GM21723 (cell line): ENCODE measurements at regions not wholly inside any gene's neighbourhood (a gene's known extent, or its start where the extent isn't known, plus 50 kb on each side); places are given as distances from the start of the nearest gene placed in this dataset.
"Not testable (repeated sequence)": the region's sequence is repeated elsewhere in the genome, so short reads cannot be mapped to it uniquely, and the experiment has no call there.

Source experiments
- ATAC-seq: cut with Tn5 transposase; IDR thresholded peaks from one replicate; pipeline ENCODE4 v1.9.1; 2021; ENCODE audit warnings: mild to moderate bottlenecking, moderate library complexity; ENCODE audit not compliant: unreplicated experiment

- no peak for ATAC-seq
Measured at GRCh38 chr2:66109419-66109818, 325.5 kb upstream of the MEIS1 start.

DNA sequence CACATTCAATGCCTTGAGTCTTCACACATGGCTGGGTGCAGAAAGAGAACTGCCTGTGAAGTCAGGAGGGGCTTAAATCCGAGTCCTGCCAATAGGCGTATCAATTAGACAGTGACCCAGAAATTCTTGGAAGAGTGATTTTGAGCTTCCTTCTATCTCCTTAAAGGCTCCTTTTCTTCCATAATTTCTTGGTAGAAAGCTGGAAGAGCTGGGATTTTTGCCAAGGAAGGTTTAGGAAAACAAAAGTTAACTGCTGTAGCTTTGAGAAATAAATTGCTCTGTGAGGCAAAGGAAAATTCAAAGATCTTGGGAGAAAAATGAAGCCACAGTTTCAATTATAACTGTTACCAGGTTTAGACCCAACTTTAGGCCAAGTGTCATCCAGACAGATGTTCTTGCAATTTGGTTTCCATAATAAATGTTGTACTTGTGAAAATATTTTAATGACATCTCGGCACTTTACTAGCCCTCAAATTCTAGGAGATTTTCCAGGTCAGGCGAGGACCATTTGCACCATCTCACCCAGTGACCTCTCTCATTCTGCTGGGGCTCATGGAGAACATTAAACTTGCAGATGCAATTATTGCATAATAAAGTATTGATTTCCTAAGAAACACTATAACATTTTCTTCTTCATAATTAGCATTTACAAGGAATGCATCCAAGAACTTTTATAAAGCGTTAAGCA, 329.7 kb upstream of the MEIS1 start:
- no peak for ATAC-seq

- no peak for ATAC-seq
Measured at GRCh38 chr2:66103581-66103980, 331.3 kb upstream of the MEIS1 start.

DNA sequence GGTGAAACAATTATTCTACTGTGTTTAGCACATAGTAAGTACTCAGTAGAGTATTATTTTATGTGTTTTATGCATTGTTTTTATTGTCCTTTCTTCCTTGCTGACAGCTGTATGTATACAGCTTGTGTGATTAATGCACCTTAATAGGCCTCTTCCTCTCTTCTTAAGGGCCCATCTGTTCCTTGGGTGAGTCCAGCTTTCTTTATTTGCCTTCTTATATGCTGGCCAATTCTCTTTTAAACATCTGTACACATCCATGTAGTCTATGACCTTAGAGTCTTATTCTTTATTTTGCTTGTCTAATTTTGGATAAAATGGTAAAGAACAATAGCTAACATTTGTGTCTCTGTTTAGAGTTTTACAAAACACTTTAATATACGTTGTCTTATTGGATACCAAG, 333.7 kb upstream of the MEIS1 start:
- ATAC-seq = no peak

- ATAC-seq = no peak
Measured at GRCh38 chr2:66095820-66096345, 339.0 kb upstream of the MEIS1 start.

DNA sequence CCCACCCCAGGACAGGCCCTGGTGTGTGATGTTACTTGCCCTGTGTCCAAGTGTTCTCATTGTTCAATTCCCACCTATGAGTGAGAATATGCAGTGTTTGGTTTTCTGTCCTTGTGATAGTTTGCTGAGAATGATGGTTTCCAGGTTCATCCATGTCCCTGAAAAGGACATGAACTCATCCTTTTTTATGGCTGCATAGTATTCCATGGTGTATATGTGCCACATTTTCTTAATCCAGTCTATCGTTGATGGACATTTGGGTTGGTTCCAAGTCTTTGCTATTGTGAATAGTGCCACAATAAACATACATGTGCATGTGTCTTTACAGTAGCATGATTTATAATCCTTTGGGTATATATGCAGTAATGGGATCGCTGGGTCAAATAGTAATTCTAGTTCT, 340.2 kb upstream of the MEIS1 start:
- not testable (repeated sequence) for ATAC-seq

DNA sequence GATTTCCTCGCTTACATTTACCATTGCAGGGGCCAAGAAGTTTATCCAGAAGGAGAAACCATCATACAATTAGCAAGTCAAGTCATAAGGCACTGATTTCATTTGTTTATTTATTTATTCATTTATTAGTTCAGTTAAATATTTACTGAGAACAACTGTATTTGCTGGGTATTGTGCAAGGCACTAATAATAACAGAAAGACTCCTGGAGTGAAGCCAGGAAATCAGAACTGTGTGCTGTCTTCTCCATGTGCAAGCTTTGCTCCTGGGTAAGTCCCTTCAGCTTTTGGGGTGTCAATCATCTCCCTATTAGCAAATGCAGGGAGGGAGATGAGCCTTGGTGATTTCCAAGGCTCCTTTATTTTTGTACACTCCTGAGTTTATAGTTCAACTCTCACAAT, 341.6 kb upstream of the MEIS1 start:
- ATAC-seq = no peak

- no peak for ATAC-seq
Measured at GRCh38 chr2:66084948-66085590, 349.9 kb upstream of the MEIS1 start.

DNA sequence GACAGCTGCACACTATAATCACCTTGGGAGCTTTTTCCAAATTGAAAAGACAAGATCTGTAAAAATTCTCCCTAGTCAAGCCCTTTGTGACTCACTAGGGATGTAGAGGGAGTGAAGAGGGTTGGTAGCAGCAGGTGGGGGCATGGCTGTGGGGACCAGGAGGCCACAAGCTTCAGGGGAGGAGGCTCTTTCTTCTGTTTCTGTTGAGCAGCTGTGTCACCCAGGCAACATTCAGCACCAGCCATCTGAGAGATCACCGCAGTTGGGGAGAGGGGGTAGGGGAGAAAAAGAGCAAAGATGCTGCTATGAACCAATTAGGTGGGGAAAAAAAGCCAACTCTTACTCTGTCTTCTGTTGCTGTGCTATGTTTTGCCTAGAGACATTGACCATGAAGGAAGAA, 352.3 kb upstream of the MEIS1 start:
- no peak for ATAC-seq

DNA sequence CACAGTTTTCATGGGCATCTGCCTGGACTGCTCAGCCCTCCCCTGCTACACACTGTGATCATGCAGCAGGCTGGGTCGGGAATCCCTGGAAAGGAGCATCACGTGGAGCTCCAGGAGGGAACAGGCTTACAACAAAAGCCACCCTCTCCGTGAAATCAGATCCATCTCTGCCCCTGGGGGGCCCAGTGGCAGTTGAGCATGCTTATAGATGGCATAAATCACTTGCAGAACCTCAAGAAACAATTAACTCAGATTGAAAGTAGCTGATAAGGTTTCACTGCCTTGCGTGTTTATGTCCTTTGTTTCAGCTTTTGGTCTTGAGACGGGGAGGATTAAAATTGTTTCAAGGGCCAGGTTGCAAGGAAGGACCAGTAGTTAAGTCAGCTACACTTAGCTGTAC, 354.8 kb upstream of the MEIS1 start:
- ATAC-seq = no peak

GRCh38 chr2:66073172-66073571, 361.8 kb upstream of the MEIS1 start:
- no peak for ATAC-seq

GRCh38 chr2:66070721-66071602, 364.0 kb upstream of the MEIS1 start:
- ATAC-seq = no peak

GRCh38 chr2:66069937-66070720, 364.8 kb upstream of the MEIS1 start:
- no peak for ATAC-seq

- ATAC-seq = no peak
Measured at GRCh38 chr2:66066032-66066431, 368.9 kb upstream of the MEIS1 start.

DNA sequence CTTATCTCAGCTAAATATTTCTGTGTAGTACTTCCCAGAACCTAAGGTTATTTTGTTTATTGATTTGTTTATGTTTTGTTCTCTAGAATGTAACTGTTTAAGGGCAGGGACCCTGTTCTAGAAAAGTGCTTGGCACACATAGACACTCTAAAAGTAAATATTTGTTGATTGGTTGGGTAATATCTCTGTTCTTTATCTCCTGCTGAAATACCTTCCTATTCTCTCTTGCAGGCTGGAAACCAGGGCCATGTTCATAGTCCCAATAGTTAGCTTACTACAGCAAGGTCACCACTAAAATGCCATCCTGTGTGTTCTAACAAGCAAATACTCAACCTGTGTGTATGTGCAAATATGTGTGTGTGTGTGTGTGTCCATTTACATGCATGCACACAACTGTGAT, 375.6 kb upstream of the MEIS1 start:
- ATAC-seq = no peak

- no peak for ATAC-seq
Measured at GRCh38 chr2:66058675-66059074, 376.2 kb upstream of the MEIS1 start.

DNA sequence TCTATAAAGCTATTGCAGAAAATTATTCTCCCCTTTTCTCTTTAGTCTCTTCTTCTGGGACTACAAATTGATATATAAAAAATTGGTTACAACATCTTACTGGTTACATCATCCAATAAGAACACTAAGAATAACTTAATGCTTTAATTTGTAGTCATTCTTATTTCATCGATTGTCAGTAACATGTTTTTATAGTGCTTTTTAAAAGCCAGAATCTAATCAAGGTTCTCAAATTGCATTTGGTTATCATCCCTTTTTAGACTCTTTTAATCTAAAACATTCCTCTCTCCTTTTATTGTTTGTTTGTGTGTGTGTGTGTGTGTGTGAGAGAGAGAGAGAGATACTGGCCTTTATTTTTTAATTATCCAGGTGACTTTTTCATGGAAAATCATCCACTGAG, 377.1 kb upstream of the MEIS1 start:
- no peak for ATAC-seq

DNA sequence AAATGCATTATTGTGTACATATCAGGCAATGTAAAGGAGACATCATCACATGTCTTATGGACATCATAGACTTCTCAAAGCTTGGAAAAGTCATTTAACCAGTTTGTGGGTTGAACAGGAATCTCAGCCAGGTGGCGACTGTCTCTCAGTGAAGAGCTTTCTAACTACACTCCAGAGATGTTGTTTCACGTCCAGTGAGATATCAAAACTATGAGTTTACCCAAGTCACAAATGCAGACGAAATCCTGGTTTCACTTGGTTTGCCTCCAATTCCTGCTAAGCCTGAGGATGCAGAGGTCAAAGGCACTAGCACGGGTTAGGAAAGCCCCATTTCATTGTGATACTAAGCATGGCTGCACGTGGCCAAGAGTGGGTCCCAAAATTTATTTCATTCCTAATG, 384.5 kb upstream of the MEIS1 start:
- no peak for ATAC-seq

DNA sequence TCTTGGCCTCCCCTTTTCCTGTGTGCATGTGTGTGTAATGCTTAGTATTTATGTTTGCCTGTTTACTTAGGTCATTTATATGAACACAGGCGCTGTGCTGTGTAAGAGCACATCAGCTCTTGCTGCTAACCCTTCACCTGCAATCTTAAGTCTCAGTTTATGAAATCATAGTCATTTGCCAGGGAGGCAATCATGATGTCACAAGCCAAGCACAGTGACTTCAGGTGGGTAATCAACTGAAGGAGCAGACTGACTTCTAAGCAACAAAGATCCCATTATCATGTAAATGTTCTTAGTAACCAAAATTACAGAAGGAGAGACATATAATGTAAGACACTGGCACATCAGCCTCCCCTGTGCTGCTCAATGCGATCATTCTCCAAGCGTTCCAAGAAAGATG, 386.3 kb upstream of the MEIS1 start:
- no peak for ATAC-seq

DNA sequence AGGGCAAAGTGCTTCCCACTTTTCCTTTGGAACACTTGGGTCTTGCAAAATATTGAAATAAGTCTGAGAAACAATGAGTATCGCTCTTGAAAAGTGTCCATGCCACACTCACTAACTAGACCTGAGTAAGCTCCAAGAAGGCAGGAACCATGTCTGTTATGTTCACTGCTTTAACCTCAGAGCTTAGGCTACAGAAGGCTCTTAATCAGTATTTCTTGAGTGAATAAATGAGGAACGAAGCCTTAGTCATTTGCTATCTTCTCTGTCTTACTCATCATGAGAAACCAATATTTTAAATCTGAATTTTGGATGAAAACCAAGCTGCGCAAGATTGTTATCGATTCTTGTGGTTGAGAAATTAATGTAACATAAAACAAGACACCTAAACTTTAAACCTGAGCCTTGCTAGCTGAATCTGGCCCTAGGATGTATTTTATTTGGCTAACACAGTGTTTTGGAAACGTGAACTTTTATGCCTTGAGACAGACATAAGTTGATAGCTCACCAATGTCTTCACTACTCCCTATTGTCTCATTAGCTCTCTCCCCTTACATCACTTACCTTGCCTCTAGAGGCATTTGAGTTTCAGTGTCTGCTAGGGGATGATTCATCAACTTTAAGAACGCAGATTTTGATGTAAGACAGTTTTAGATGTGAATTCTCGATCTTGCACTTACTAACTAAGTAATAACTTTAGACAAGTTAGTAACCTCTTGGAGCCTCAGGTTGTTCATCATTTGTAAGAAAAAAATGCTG, 392.8 kb upstream of the MEIS1 start:
- ATAC-seq = no peak
